HepG2 (cell line): ENCODE measurements at regions not wholly inside any gene's neighbourhood (a gene's known extent, or its start where the extent isn't known, plus 50 kb on each side); places are given as distances from the start of the nearest gene placed in this dataset.

Source experiments
- ATAC-seq: fragments of 200-7000 bp; cut with Tn5 transposase; 3 replicates; pipeline ENCODE4 v1.9.1; 2020; ENCODE audit warnings: mild to moderate bottlenecking, moderate library complexity
- BruUV-seq: library from RNA; stranded (reverse); fragments of 400-500 nt; replicated peaks from 2 replicates; lab custom pipeline; 2021; lab: Mats Ljungman, UMichigan
- CTCF ChIA-PET: fragments of 300-600 bp; formaldehyde crosslinking; extraction: SDS; loops from one replicate; lab custom pipeline; 2021; ENCODE audit warnings: low total read pairs, inconsistent platforms, low intra/inter-chr PET ratio; lab: Yijun Ruan, JAX
- POLR2A ChIA-PET: fragments of 350-600 bp; sonication (Branson Sonifier 250); formaldehyde crosslinking; loops from one replicate; lab custom pipeline; 2020; ENCODE audit warnings: antibody characterized with exemption, inconsistent platforms; lab: Yijun Ruan, JAX
- DNase-seq: peaks from one replicate; pipeline ENCODE4 v3.0.0-alpha.2; 2015; ENCODE audit warnings: low spot score
- FAIRE-seq: peaks from 3 replicates; lab custom pipeline; 2011; peaks lifted over from hg19 to GRCh38; lab: Jason Lieb, UNC
- H2AFZ ChIP-seq: one replicate; pipeline ENCODE4 v1.6.1; 2011; ENCODE audit warnings: low read length, inconsistent platforms
- H3K27ac ChIP-seq: fragments of 300-600 bp; 3 replicates; pipeline ENCODE4 v1.8.0; 2011; ENCODE audit warnings: mixed run types, mild to moderate bottlenecking, mixed read lengths, low read length, inconsistent platforms; ENCODE audit not compliant: insufficient read depth; ENCODE audit errors: extremely low read length
- H3K27me3 ChIP-seq, 2 experiments: fragments of 200-600 bp in 1 of 2; 2 replicates in 1 of 2; 3 replicates in 1 of 2; pipeline versions ENCODE4 v1.6.0 to v1.8.0; 2011; ENCODE audit warnings: low read length in 2 of 2, mild to moderate bottlenecking in 2 of 2, moderate library complexity in 2 of 2, inconsistent platforms in 1 of 2; ENCODE audit not compliant: insufficient read depth in 2 of 2, control insufficient read depth in 1 of 2
- H3K36me3 ChIP-seq, 2 experiments: fragments of 200-600 bp in 1 of 2; replicated peaks in 1 of 2; 2 replicates in 1 of 2; 3 replicates in 1 of 2; pipeline versions ENCODE4 v1.5.1 to v1.8.0; 2011; ENCODE audit warnings: low read length in 2 of 2, inconsistent platforms in 1 of 2; ENCODE audit not compliant: insufficient read depth in 2 of 2, control insufficient read depth in 1 of 2
- H3K4me1 ChIP-seq: 2 replicates; pipeline ENCODE4 v1.5.1; 2012; ENCODE audit warnings: low read length, inconsistent platforms; ENCODE audit not compliant: insufficient read depth
- H3K4me2 ChIP-seq: 2 replicates; pipeline ENCODE4 v1.6.0; 2011; ENCODE audit warnings: low read depth, low read length, inconsistent platforms
- H3K4me3 ChIP-seq, 3 experiments: fragments of 200-600 bp in 1 of 3; sonication (generic), shearing (Covaris generic) in 1 of 3; replicated peaks in 1 of 3; 2 replicates each; pipeline ENCODE4 v1.5.1; 2011 to 2016; ENCODE audit warnings: low read length in 3 of 3, inconsistent platforms in 2 of 3, low read depth in 2 of 3, mild to moderate bottlenecking in 2 of 3, control low read depth in 1 of 3, mixed read lengths in 1 of 3; ENCODE audit not compliant: insufficient read depth in 1 of 3
- H3K79me2 ChIP-seq: one replicate; pipeline ENCODE4 v1.6.1; 2011; ENCODE audit warnings: low read length, inconsistent platforms; ENCODE audit not compliant: insufficient read depth
- H3K9ac ChIP-seq: 2 replicates; pipeline ENCODE4 v1.6.0; 2011; ENCODE audit warnings: mild to moderate bottlenecking, low read depth, low read length, inconsistent platforms; ENCODE audit not compliant: insufficient read depth
- H3K9me3 ChIP-seq: 2 replicates; pipeline ENCODE4 v1.5.1; 2012; ENCODE audit warnings: mild to moderate bottlenecking, low read length
- H4K20me1 ChIP-seq: 2 replicates; pipeline ENCODE4 v1.6.0; 2011; ENCODE audit warnings: inconsistent platforms, mild to moderate bottlenecking, low read length, moderate library complexity; ENCODE audit not compliant: insufficient read depth
- ATF4 ChIP-seq, 2 experiments: fragments of 450-650 bp in 1 of 2; sonication (generic) in 1 of 2; formaldehyde crosslinking; IDR thresholded peaks; 2 replicates each; pipeline versions ENCODE4 v1.5.0 to v1.8.0; 2020 to 2022; ENCODE audit warnings: mild to moderate bottlenecking in 1 of 2, missing genetic modification reagents in 1 of 2
- FOSL2 ChIP-seq: sonication (generic); formaldehyde crosslinking; IDR thresholded peaks from 2 replicates; pipeline ENCODE4 v1.4.0; 2020; ENCODE audit warnings: missing genetic modification reagents
- FOXA3 ChIP-seq: IDR thresholded peaks from 2 replicates; pipeline ENCODE4 v1.6.1; 2016; ENCODE audit warnings: missing genetic modification reagents, missing compliant biosample characterization
- FOXP1 ChIP-seq, 2 experiments: fragments of 450-650 bp in 1 of 2; IDR thresholded peaks; 2 replicates each; pipeline ENCODE4 v1.6.1; 2017 to 2018; ENCODE audit warnings: antibody characterized with exemption in 1 of 2
- GATAD2A ChIP-seq: IDR thresholded peaks from 2 replicates; pipeline ENCODE4 v1.6.1; 2016
- HES4 ChIP-seq: sonication (generic); formaldehyde crosslinking; IDR thresholded peaks from 2 replicates; pipeline ENCODE4 v1.9.0; 2021; ENCODE audit warnings: mild to moderate bottlenecking, missing genetic modification reagents, borderline replicate concordance
- MED1 ChIP-seq: sonication (generic); formaldehyde crosslinking; IDR thresholded peaks from 2 replicates; pipeline ENCODE4 v1.4.0; 2020; ENCODE audit warnings: missing genetic modification reagents
- NCOA2 ChIP-seq: sonication (generic); formaldehyde crosslinking; IDR thresholded peaks from 2 replicates; pipeline ENCODE4 v1.8.0; 2022; ENCODE audit warnings: inconsistent platforms
- RXRB ChIP-seq: IDR thresholded peaks from 2 replicates; pipeline ENCODE4 v1.6.1; 2016; ENCODE audit warnings: borderline replicate concordance, missing genetic modification reagents, missing compliant biosample characterization
- SOX6 ChIP-seq, 2 experiments: fragments of 450-650 bp in 1 of 2; sonication (generic) in 1 of 2; formaldehyde crosslinking in 1 of 2; IDR thresholded peaks; 2 replicates each; pipeline versions ENCODE4 v1.4.0 to v1.6.1; 2017 to 2020; ENCODE audit warnings: antibody characterized with exemption in 1 of 2, mild to moderate bottlenecking in 1 of 2, missing genetic modification reagents in 1 of 2
- WGBS: methylation state at CpG from one replicate; pipeline ENCODE4 v1.1.6; 2017; ENCODE audit warnings: low lambda C conversion rate; 5-methylcytosine and 5-hydroxymethylcytosine counted together
- in situ Hi-C: cut with HindIII; loops from 2 replicates; pipeline ENCODE4 v1.10.0; 2017; ENCODE audit warnings: low pct_unique_long_range_greater_than_20kb; ENCODE audit not compliant: extremely low pct_ligation_motif_present
- intact Hi-C: fragments of 100-400 bp; cut with micrococcal nuclease; formaldehyde crosslinking; loops from one replicate; pipeline ENCODE4 v1.10.0; 2022; ENCODE audit not compliant: unreplicated experiment
- TF ChIP-seq, protein P1 (sequence below): sonication (generic); formaldehyde crosslinking; conservative IDR thresholded peaks from 2 replicates; pipeline ENCODE4 v1.4.0; 2020; ENCODE audit warnings: mild to moderate bottlenecking, missing genetic modification reagents, moderate library complexity

GRCh38 chr13:30829145-30829832, 76.8 kb upstream of the MEDAG start:
- DNase-seq = peak; percentile 50

GRCh38 chr13:30829833-30830637, 76.0 kb upstream of the MEDAG start:
- POLR2A ChIA-PET = interaction anchor here (1.7 kb wide), 1 partner anchor 523 kb away, joined by 3 read pairs; the partner anchor contains the start of gene KATNAL1
- H3K79me2 ChIP-seq = no peaks in the 10 kb centered on the region
- CTCF ChIA-PET = no interaction called here
- H3K27me3 ChIP-seq = no peaks in the 10 kb centered on the region
- DNase-seq (peak; percentile 45), FAIRE-seq (no peak), ATAC-seq (no peak)
- H3K4me1 ChIP-seq = peaks cover 60% of the 10 kb centered on the region
- no peaks in the 10 kb centered on the region for H4K20me1 ChIP-seq
- H3K9me3 ChIP-seq = no peaks in the 10 kb centered on the region
- in situ Hi-C loops = no loop called here
- intact Hi-C loops = no loop called here
- peak overlapping the region; percentile 21 for H3K4me2 ChIP-seq
- no peak overlapping the region for H3K27ac ChIP-seq
- H2AFZ ChIP-seq = no peak overlapping the region
- peak overlapping the region; percentile 8; the same call in 1 of the 2 replicates for H3K9ac ChIP-seq
- 25% methylated on average over 8 of the region's 10 CpGs for WGBS
- no peaks in the 10 kb centered on the region for H3K36me3 ChIP-seq
- no TSS peak for BruUV-seq
- no peak overlapping the region for H3K4me3 ChIP-seq
- TF ChIP-seq, protein P1, sequence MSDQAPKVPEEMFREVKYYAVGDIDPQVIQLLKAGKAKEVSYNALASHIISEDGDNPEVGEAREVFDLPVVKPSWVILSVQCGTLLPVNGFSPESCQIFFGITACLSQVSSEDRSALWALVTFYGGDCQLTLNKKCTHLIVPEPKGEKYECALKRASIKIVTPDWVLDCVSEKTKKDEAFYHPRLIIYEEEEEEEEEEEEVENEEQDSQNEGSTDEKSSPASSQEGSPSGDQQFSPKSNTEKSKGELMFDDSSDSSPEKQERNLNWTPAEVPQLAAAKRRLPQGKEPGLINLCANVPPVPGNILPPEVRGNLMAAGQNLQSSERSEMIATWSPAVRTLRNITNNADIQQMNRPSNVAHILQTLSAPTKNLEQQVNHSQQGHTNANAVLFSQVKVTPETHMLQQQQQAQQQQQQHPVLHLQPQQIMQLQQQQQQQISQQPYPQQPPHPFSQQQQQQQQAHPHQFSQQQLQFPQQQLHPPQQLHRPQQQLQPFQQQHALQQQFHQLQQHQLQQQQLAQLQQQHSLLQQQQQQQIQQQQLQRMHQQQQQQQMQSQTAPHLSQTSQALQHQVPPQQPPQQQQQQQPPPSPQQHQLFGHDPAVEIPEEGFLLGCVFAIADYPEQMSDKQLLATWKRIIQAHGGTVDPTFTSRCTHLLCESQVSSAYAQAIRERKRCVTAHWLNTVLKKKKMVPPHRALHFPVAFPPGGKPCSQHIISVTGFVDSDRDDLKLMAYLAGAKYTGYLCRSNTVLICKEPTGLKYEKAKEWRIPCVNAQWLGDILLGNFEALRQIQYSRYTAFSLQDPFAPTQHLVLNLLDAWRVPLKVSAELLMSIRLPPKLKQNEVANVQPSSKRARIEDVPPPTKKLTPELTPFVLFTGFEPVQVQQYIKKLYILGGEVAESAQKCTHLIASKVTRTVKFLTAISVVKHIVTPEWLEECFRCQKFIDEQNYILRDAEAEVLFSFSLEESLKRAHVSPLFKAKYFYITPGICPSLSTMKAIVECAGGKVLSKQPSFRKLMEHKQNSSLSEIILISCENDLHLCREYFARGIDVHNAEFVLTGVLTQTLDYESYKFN (CRISPR knock-in tag) = peak; percentile 42
- TF ChIP-seq GATAD2A (CRISPR knock-in tag) = peak; percentile 45
- TF ChIP-seq NCOA2 (CRISPR knock-in tag) = peak; percentile 35; the same call in 1 of the 2 replicates
- peak; percentile 77 for TF ChIP-seq FOXA3
- TF ChIP-seq FOSL2 (CRISPR knock-in tag) = 0 out of 2 replicates have a peak, but pooled peaks have one; percentile 3
- peak; percentile 21; the same call in 1 of the 2 replicates for TF ChIP-seq RXRB (CRISPR knock-in tag)
- peak in 1 of 2 experiments; percentile 56; a peak in 1 of 4 replicates for TF ChIP-seq ATF4 (CRISPR knock-in tag; IDR thresholded peaks at IDR 0.05)
- no peak for TF ChIP-seq MED1
- no peak for TF ChIP-seq SOX6 (IDR thresholded peaks at IDR 0.05)
- peak; percentile 54; the same call in 1 of the 2 replicates for TF ChIP-seq SOX6 (CRISPR knock-in tag; IDR thresholded peaks at IDR 0.05)
- TF ChIP-seq FOXP1 (IDR thresholded peaks at IDR 0.05) = no peak
- 0 out of 2 replicates have a peak, but pooled peaks have one; percentile 20 for TF ChIP-seq FOXP1 (CRISPR knock-in tag; IDR thresholded peaks at IDR 0.05)

More at GRCh38 chr13:30829145-30829832, 76.8 kb upstream of the MEDAG start:
- H2AFZ ChIP-seq = no peak overlapping the region
- no peak for ATAC-seq
- in situ Hi-C loops (no loop called here), intact Hi-C loops (no loop called here)
- H3K9ac ChIP-seq = peak overlapping the region; percentile 8; the same call in 1 of the 2 replicates
- H3K27me3 ChIP-seq = no peaks in the 10 kb centered on the region
- H3K4me3 ChIP-seq = no peak overlapping the region
- BruUV-seq = no TSS peak
- 52% methylated on average over 2 of the region's 2 CpGs for WGBS
- ChIA-PET POLR2A (interaction anchor here (1.7 kb wide), 1 partner anchor 522 kb away, joined by 3 read pairs; the partner anchor contains the start of gene KATNAL1), CTCF (no interaction called here)
- no peaks in the 10 kb centered on the region for H3K9me3 ChIP-seq
- H4K20me1 ChIP-seq = no peaks in the 10 kb centered on the region
- TF ChIP-seq FOSL2 (CRISPR knock-in tag) (peak; percentile 23), HES4 (no peak)
- no peak overlapping the region for H3K27ac ChIP-seq
- peaks cover 61% of the 10 kb centered on the region for H3K4me1 ChIP-seq
- no peaks in the 10 kb centered on the region for H3K79me2 ChIP-seq
- H3K4me2 ChIP-seq = peak overlapping the region; percentile 21
- FAIRE-seq = no peak
- H3K36me3 ChIP-seq = no peaks in the 10 kb centered on the region
